T-helper 1 cell treated with Interleukin-12 subunit alpha and Interleukin-12 subunit beta and Interleukin-4 antibody, amounts not matched to agents 30 ng/mL and 1 ng/mL, for 36 hours (primary cell): ENCODE measurements at regions not wholly inside any gene's neighbourhood (a gene's known extent, or its start where the extent isn't known, plus 50 kb on each side); places are given as distances from the start of the nearest gene placed in this dataset.

ENCODE experiments used
- intact Hi-C: fragments of 100-400 bp; cut with micrococcal nuclease; formaldehyde crosslinking; loops from one replicate; pipeline ENCODE4 v1.15.1; 2024

DNA sequence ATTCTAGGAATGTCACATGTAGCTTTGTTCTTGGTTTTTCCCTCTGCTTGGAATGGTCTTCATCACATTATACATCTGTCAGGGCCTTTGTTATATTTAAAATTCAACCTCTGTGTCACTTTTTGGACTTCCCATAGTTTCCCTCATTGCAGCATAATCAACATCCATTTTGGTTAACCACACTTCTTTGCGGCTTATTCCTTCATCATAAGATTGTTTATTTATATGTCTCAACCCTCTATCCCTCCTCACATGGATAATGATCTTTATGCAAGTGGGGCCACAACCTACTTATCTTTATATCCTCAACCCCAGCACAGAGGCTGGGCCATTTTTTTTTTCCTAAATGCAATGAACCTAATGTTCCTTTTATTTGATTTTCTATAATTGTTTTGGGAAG, 260.0 kb upstream of the THBS1 start:
- intact Hi-C loops = no loop called here

GRCh38 chr15:39321977-39322376, 258.9 kb upstream of the THBS1 start:
- intact Hi-C loops = no loop called here

DNA sequence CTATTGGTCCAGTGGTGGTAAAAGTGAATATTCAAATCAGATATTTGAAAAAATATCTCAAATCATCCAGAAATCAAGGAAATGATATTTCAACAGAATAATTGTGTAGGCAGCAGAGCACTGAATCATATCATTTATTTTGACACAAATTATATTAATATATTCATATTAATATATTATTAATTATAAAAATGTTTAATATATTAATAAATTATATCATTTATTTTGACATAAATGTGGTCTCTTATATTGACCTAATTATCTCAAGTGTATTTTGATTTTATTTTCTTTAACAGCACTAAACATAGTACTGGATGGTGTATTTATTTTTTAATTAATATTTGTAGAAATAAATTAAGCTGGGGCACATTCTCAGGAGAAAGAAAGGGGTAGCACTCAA, 257.7 kb upstream of the THBS1 start:
- intact Hi-C loops = no loop called here

GRCh38 chr15:39323706-39324105, 257.2 kb upstream of the THBS1 start:
- intact Hi-C loops = no loop called here

DNA sequence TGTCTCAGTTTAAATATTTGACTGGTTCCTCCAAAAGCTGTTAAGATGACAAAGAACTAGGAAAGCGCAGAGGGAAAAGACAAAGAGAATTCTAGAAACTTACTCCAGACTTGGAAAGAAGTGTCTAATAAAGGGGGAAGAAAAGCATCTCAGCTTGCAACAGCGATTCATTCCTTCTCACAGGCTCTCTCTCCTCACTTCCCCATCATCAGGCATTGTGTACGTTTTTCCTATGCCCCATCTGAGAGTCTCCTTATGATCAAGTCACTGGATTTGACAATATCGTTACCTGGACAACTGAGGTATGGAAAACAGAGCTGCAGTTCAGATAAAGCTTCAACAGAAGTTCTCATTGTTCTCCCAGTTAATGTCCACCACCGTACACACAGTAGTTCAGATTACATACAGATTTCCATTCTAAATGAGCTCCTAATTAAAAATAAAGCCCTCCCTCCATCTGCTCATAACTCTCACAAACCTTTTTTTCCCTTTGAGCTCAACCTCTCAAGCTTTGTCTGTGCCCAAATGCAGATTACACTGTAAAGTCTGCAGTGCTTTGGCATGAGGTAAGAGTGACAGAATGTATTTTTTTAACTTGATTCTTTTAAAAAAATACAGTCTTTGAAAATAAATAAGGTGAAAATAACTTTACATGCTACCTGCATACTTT, 254.4 kb upstream of the THBS1 start:
- intact Hi-C loops = no loop called here

GRCh38 chr15:39327005-39327730, 253.7 kb upstream of the THBS1 start:
- intact Hi-C loops = no loop called here

DNA sequence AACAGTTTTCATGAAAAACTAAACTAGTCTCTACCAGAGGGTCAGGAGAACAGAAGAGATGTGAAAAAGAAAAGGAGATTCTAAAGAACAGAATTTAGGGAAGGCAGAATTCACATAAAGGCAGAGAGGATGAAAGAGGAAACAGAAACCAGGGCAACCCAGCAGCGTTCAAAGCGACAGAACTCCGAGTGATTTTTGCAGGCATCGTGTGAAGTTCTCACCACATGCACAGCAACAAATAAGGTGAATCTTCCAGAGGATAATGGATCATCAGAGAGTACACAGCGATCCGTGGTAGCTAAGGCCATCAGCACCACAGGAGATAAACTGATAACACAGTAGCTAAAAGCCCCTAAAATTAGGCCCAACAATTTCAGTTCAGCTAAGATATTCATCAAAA, 250.8 kb upstream of the THBS1 start:
- intact Hi-C loops = no loop called here

- intact Hi-C loops = no loop called here
Measured at GRCh38 chr15:39331584-39331983, 249.3 kb upstream of the THBS1 start.

- intact Hi-C loops = no loop called here
Measured at GRCh38 chr15:39332846-39333245, 248.0 kb upstream of the THBS1 start.

- intact Hi-C loops = no loop called here
Measured at GRCh38 chr15:39333393-39333792, 247.5 kb upstream of the THBS1 start.

DNA sequence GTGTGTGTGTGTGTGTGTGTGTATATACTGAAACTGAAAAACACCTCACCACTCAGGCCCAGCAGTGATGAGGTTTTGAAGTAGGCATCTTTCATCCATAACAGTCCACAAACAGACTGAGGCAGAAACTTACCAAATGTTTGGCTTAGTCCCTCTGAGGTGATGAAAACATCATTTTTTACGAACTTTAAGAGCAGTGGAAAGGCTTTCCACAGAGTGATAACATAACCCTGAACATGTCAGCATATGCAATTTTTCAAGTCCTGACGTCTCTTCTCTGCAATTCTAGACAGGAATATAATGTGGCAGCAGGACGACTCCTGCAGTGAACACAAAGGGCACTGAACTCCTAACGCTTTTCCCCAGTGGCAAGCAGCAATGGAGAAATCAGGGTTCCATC, 247.0 kb upstream of the THBS1 start:
- intact Hi-C loops = no loop called here

- intact Hi-C loops = no loop called here
Measured at GRCh38 chr15:39336926-39337325, 244.0 kb upstream of the THBS1 start.

- intact Hi-C loops = no loop called here
Measured at GRCh38 chr15:39338251-39338650, 242.6 kb upstream of the THBS1 start.

DNA sequence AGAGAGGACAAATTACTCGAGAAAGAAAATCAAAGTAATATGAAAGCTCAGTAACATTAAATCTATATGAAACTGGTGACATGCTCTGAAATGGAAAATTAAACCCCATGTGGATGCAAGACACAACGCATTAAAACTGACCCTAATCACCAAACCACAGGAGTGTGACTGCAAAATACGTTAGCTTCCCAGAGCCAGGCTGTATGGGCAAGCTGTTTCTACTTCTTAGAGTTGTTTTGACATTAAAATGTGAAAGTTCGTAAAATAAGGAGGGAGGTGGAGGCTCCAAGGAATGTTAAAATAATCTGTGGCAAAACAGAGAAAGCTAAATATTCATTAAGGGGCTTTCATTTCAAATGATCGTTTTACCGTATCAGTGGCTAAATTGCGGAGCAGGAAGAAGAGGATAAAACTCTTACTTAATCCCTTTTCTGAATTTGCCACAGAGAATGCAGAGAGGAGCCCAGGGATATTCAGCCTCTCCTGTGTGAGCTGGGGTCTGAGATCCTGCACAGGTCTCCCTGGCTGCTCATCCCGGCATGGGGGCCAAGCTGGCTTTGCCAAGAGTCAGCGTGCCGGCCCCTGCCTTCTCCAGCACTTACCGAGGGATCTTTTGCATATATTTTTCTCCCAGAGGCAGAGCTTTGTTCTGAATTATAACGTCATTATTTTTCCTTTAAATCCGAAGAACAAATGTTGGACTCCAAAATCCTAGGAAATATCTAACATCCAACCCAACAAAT, 239.8 kb upstream of the THBS1 start:
- intact Hi-C loops = loop anchor here (5.0 kb wide), 1 partner anchor 51 kb away; no protein-coding TSS in a partner anchor

- intact Hi-C loops = loop anchor here (5.0 kb wide), 1 partner anchor 48 kb away; no protein-coding TSS in a partner anchor
Measured at GRCh38 chr15:39344662-39345141, 236.2 kb upstream of the THBS1 start.

- intact Hi-C loops = no loop called here
Measured at GRCh38 chr15:39345176-39345575, 235.7 kb upstream of the THBS1 start.

- intact Hi-C loops = no loop called here
Measured at GRCh38 chr15:39347453-39347852, 233.4 kb upstream of the THBS1 start.

DNA sequence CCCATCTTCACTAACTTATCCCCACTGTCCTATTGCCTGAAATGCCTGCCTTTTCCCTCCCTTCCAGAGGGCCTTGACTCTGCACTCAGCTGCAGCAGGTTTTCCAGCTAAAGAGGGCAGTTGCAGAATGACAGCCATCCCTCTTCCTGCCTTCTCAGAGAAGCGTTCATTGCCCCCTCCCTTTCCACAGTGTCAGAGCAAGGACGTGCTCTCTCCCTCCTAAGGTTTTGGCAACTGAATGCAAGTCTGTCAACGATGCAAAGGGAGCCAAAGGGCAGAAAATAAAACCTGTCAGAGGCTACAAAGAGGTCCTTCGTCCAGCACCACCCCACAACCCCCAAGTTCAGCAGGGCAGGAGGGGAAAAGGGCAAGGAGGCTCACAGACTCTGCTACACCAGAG, 230.1 kb upstream of the THBS1 start:
- intact Hi-C loops = no loop called here

DNA sequence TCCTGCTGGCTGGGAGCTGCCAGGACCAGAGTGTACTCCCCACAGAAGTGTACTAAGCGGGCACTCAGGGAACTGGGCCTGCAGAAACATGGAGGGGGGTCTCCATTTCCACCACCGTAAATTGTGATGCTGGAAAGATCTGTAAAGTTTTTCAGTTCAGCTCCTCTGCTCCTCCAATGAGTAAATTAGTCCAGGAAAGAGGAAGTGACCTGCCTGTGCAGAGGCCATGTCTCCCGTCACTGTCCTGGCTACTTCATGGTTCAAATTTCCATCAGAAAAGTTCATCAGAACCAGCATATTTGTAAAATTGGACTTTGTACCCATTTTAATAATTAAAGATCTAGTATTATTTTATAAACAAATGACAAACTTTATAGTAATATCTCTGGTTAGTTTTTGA, 226.7 kb upstream of the THBS1 start:
- intact Hi-C loops = no loop called here

GRCh38 chr15:39357480-39358268, 223.2 kb upstream of the THBS1 start:
- intact Hi-C loops = no loop called here

GRCh38 chr15:39358441-39359041, 222.3 kb upstream of the THBS1 start:
- intact Hi-C loops = no loop called here
